PC-3 (cell line): ENCODE measurements at regions not wholly inside any gene's neighbourhood (a gene's known extent, or its start where the extent isn't known, plus 50 kb on each side); places are given as distances from the start of the nearest gene placed in this dataset.

Source experiments
- CTCF ChIP-seq: fragments of 300-600 bp; sonication (generic); conservative IDR thresholded peaks from 2 replicates; pipeline ENCODE4 v1.5.1; 2017; ENCODE audit warnings: antibody characterized with exemption, low read depth, mild to moderate bottlenecking, low read length
- EZH2 ChIP-seq: fragments of 300-600 bp; sonication (generic); IDR thresholded peaks from one replicate; pipeline ENCODE4 v1.6.1; 2017; ENCODE audit warnings: antibody characterized with exemption, mild to moderate bottlenecking, low read length; ENCODE audit not compliant: unreplicated experiment
- EZH2phosphoT487 ChIP-seq: fragments of 300-600 bp; sonication (generic); IDR thresholded peaks from 2 replicates; pipeline ENCODE4 v1.6.1; 2018; ENCODE audit warnings: mild to moderate bottlenecking, antibody characterized with exemption, low read length, borderline replicate concordance

- TF ChIP-seq CTCF: no peak
- TF ChIP-seq EZH2: no peak
- no peak for TF ChIP-seq EZH2phosphoT487
These were observed 65.5 kb upstream of the TNC start for GRCh38 chr9:115183436-115183835.
